Neural progenitor cell (in vitro differentiated cells): ENCODE measurements at regions not wholly inside any gene's neighbourhood (a gene's known extent, or its start where the extent isn't known, plus 50 kb on each side); places are given as distances from the start of the nearest gene placed in this dataset.

Experiments
- DNase-seq: peaks from one replicate; pipeline ENCODE4 v3.0.0-alpha.2; 2016; ENCODE audit warnings: low spot score
- H2AFZ ChIP-seq: fragments of 200-600 bp; sonication (generic); replicated peaks from 2 replicates; pipeline ENCODE4 v1.6.1; 2016; ENCODE audit warnings: antibody characterized with exemption
- H3F3A ChIP-seq: fragments of 200-600 bp; sonication (generic); 2 replicates; pipeline ENCODE4 v1.6.1; 2016; ENCODE audit warnings: antibody characterized with exemption, low read depth
- H3K27ac ChIP-seq: fragments of 200-600 bp; sonication (generic); 2 replicates; pipeline ENCODE4 v1.5.1; 2016; ENCODE audit warnings: mild to moderate bottlenecking
- H3K27me3 ChIP-seq: fragments of 200-600 bp; sonication (generic); 2 replicates; pipeline ENCODE4 v1.6.1; 2016; ENCODE audit warnings: mild to moderate bottlenecking, moderate library complexity
- H3K36me3 ChIP-seq: fragments of 200-600 bp; sonication (generic); 2 replicates; pipeline ENCODE4 v1.5.1; 2016
- H3K4me1 ChIP-seq: fragments of 200-600 bp; sonication (generic); 2 replicates; pipeline ENCODE4 v1.6.1; 2016; ENCODE audit warnings: mixed run types
- H3K4me2 ChIP-seq: fragments of 200-600 bp; sonication (generic); 2 replicates; pipeline ENCODE4 v1.6.1; 2016
- H3K4me3 ChIP-seq: fragments of 200-600 bp; sonication (generic); 2 replicates; pipeline ENCODE4 v1.5.1; 2016
- H3K79me2 ChIP-seq: fragments of 200-600 bp; sonication (generic); 2 replicates; pipeline ENCODE4 v1.6.1; 2016; ENCODE audit warnings: low read depth
- H3K9ac ChIP-seq: fragments of 200-600 bp; sonication (generic); 2 replicates; pipeline ENCODE4 v1.6.1; 2016
- H3K9me3 ChIP-seq: fragments of 200-600 bp; sonication (generic); 2 replicates; pipeline ENCODE4 v1.5.1; 2016; ENCODE audit warnings: low read depth
- H4K20me1 ChIP-seq: fragments of 200-600 bp; sonication (generic); 2 replicates; pipeline ENCODE4 v1.6.1; 2016; ENCODE audit warnings: low read depth
- H3K27ac Mint-ChIP-seq: 3 replicates; pipeline ENCODE4 v1.8.0; 2021; ENCODE audit warnings: mixed read lengths
- H3K27me3 Mint-ChIP-seq: 2 replicates; pipeline ENCODE4 v1.8.0; 2022; ENCODE audit warnings: low read depth, mild to moderate bottlenecking, inconsistent platforms, moderate library complexity, mixed read lengths; ENCODE audit not compliant: insufficient read depth
- H3K36me3 Mint-ChIP-seq: 3 replicates; pipeline ENCODE4 v1.8.0; 2021; ENCODE audit warnings: mixed read lengths
- H3K4me1 Mint-ChIP-seq: 3 replicates; pipeline ENCODE4 v1.8.0; 2021; ENCODE audit warnings: mixed read lengths
- H3K4me3 Mint-ChIP-seq: 3 replicates; pipeline ENCODE4 v1.8.0; 2021; ENCODE audit warnings: mild to moderate bottlenecking, moderate library complexity, mixed read lengths
- H3K9me3 Mint-ChIP-seq: 3 replicates; pipeline ENCODE4 v1.8.0; 2020; ENCODE audit warnings: mixed read lengths
- CTCF ChIP-seq: fragments of 200-600 bp; sonication (generic); IDR thresholded peaks from 2 replicates; pipeline ENCODE4 v1.5.1; 2017; ENCODE audit warnings: antibody characterized with exemption, mild to moderate bottlenecking
- EZH2 ChIP-seq: fragments of 200-600 bp; sonication (generic); IDR thresholded peaks from 2 replicates; pipeline ENCODE4 v1.6.1; 2017; ENCODE audit warnings: antibody characterized with exemption, mild to moderate bottlenecking, moderate library complexity
- EZH2phosphoT487 ChIP-seq: fragments of 200-600 bp; sonication (generic); IDR thresholded peaks from 2 replicates; pipeline ENCODE4 v1.6.1; 2017; ENCODE audit warnings: antibody characterized with exemption

- H4K20me1 ChIP-seq = no peaks in the 10 kb centered on the region
Measured at GRCh38 chr4:175418516-175418915, 393.5 kb downstream of the GPM6A start.

GRCh38 chr4:175419236-175419718 lies 392.8 kb downstream of the GPM6A start:
- peaks cover 2% of the 10 kb centered on the region for H3K36me3 Mint-ChIP-seq
- no peaks in the 10 kb centered on the region for H4K20me1 ChIP-seq
- H3K4me3 ChIP-seq = no peak overlapping the region
- no peaks in the 10 kb centered on the region for H3K4me1 ChIP-seq
- no peaks in the 10 kb centered on the region for H3K27me3 ChIP-seq
- H2AFZ ChIP-seq = no peak overlapping the region
- DNase-seq = no peak
- no peak for TF ChIP-seq EZH2
- TF ChIP-seq EZH2phosphoT487 = no peak
- TF ChIP-seq CTCF = no peak
- peaks cover 32% of the 10 kb centered on the region for H3K4me1 Mint-ChIP-seq
- H3K9me3 ChIP-seq = no peaks in the 10 kb centered on the region
- H3K79me2 ChIP-seq = no peaks in the 10 kb centered on the region
- peaks cover 7% of the 10 kb centered on the region for H3K9me3 Mint-ChIP-seq
- H3K4me2 ChIP-seq = no peak overlapping the region
- no peak overlapping the region for H3K9ac ChIP-seq
- no peak overlapping the region for H3K27ac Mint-ChIP-seq
- H3F3A ChIP-seq = no peaks in the 10 kb centered on the region
- no peak overlapping the region for H3K27ac ChIP-seq
- peaks cover 3% of the 10 kb centered on the region for H3K27me3 Mint-ChIP-seq
- no peaks in the 10 kb centered on the region for H3K36me3 ChIP-seq
- no peak overlapping the region for H3K4me3 Mint-ChIP-seq

More at GRCh38 chr4:175418516-175418915, 393.5 kb downstream of the GPM6A start:
- no peak overlapping the region for H3K27ac Mint-ChIP-seq
- Histone ChIP-seq H3K36me3 (no peaks in the 10 kb centered on the region), H3K4me3 (no peak overlapping the region), H3K9me3 (no peaks in the 10 kb centered on the region), H3K4me1 (no peaks in the 10 kb centered on the region), H3K9ac (no peak overlapping the region), H3K27me3 (no peaks in the 10 kb centered on the region), H3K79me2 (no peaks in the 10 kb centered on the region), H2AFZ (no peak overlapping the region), H3F3A (no peaks in the 10 kb centered on the region), H3K4me2 (no peak overlapping the region), H3K27ac (no peak overlapping the region)
- peaks cover 26% of the 10 kb centered on the region for H3K4me1 Mint-ChIP-seq
- H3K9me3 Mint-ChIP-seq = peaks cover 13% of the 10 kb centered on the region
- H3K27me3 Mint-ChIP-seq = peaks cover 3% of the 10 kb centered on the region
- no peak for DNase-seq
- TF ChIP-seq EZH2 = no peak
- TF ChIP-seq CTCF = no peak
- no peak for TF ChIP-seq EZH2phosphoT487
- no peaks in the 10 kb centered on the region for H3K36me3 Mint-ChIP-seq
- H3K4me3 Mint-ChIP-seq = no peak overlapping the region

GRCh38 chr4:175421506-175421905 lies 390.6 kb downstream of the GPM6A start:
- peaks cover 33% of the 10 kb centered on the region for H3K4me1 Mint-ChIP-seq
- peaks cover 2% of the 10 kb centered on the region for H3K36me3 Mint-ChIP-seq
- no peaks in the 10 kb centered on the region for H3F3A ChIP-seq
- TF ChIP-seq EZH2 (no peak), CTCF (no peak), EZH2phosphoT487 (no peak)
- H3K27ac ChIP-seq = no peak overlapping the region
- DNase-seq = no peak
- no peaks in the 10 kb centered on the region for H3K9me3 Mint-ChIP-seq
- no peak overlapping the region for H3K27ac Mint-ChIP-seq
- H3K4me1 ChIP-seq = no peaks in the 10 kb centered on the region
- H3K27me3 ChIP-seq = no peaks in the 10 kb centered on the region
- H3K79me2 ChIP-seq = no peaks in the 10 kb centered on the region
- H3K27me3 Mint-ChIP-seq = peaks cover 3% of the 10 kb centered on the region
- no peaks in the 10 kb centered on the region for H3K36me3 ChIP-seq
- no peak overlapping the region for H3K4me3 Mint-ChIP-seq
- H3K4me2 ChIP-seq = no peak overlapping the region
- no peaks in the 10 kb centered on the region for H3K9me3 ChIP-seq
- H3K9ac ChIP-seq = no peak overlapping the region
- H2AFZ ChIP-seq = no peak overlapping the region
- no peaks in the 10 kb centered on the region for H4K20me1 ChIP-seq
- no peak overlapping the region for H3K4me3 ChIP-seq
